CD14-positive monocyte (primary cell): ENCODE measurements at regions not wholly inside any gene's neighbourhood (a gene's known extent, or its start where the extent isn't known, plus 50 kb on each side); places are given as distances from the start of the nearest gene placed in this dataset.

Source experiments
- DNase-seq, 3 donors: peaks; one replicate each; pipeline ENCODE4 v3.0.0-alpha.2; 2011 to 2022
- H2AFZ ChIP-seq: 2 replicates; pipeline ENCODE4 v1.6.0; 2012; ENCODE audit warnings: mild to moderate bottlenecking, low read depth, low read length, inconsistent platforms; ENCODE audit not compliant: insufficient read depth, poor library complexity, severe bottlenecking
- H3K27ac ChIP-seq, 2 donors: 1 replicate in 1 of 2; 2 replicates in 1 of 2; pipeline ENCODE4 v1.5.1; 2012 to 2013; ENCODE audit warnings: low read length in 2 of 2, control low read depth in 1 of 2, inconsistent platforms in 1 of 2, low read depth in 1 of 2, mild to moderate bottlenecking in 1 of 2
- H3K27me3 ChIP-seq, 2 donors: one replicate each; pipeline versions ENCODE4 v1.6.0 to v1.6.1; 2011 to 2013; ENCODE audit warnings: low read length in 2 of 2; ENCODE audit not compliant: control insufficient read depth in 2 of 2, insufficient read depth in 2 of 2
- H3K36me3 ChIP-seq, 2 donors: replicated peaks in 1 of 2; 1 replicate in 1 of 2; 2 replicates in 1 of 2; pipeline versions ENCODE4 v1.5.1 to v1.6.1; 2012 to 2013; ENCODE audit warnings: low read length in 2 of 2, control low read depth in 1 of 2, inconsistent platforms in 1 of 2, mild to moderate bottlenecking in 1 of 2; ENCODE audit not compliant: insufficient read depth in 2 of 2, control insufficient read depth in 1 of 2
- H3K4me1 ChIP-seq, 2 donors: 1 replicate in 1 of 2; 2 replicates in 1 of 2; pipeline versions ENCODE4 v1.5.1 to v1.6.1; 2012 to 2013; ENCODE audit warnings: low read length in 2 of 2, control low read depth in 1 of 2, inconsistent platforms in 1 of 2, mild to moderate bottlenecking in 1 of 2, moderate library complexity in 1 of 2; ENCODE audit not compliant: insufficient read depth in 2 of 2, control insufficient read depth in 1 of 2
- H3K4me2 ChIP-seq: replicated peaks from 2 replicates; pipeline ENCODE3; 2012; ENCODE audit warnings: low read length, moderate library complexity, mild to moderate bottlenecking; ENCODE audit not compliant: poor library complexity, severe bottlenecking; ENCODE audit errors: extremely low read depth
- H3K4me3 ChIP-seq, 3 experiments: fragments of 200-600 bp in 1 of 3; sonication (generic) in 1 of 3; replicated peaks in 1 of 3; 1 replicate in 2 of 3; 2 replicates in 1 of 3; pipeline ENCODE4 v1.5.1; 2011 to 2013; ENCODE audit warnings: low read length in 3 of 3, mild to moderate bottlenecking in 3 of 3, control low read depth in 2 of 3, low read depth in 2 of 3, inconsistent platforms in 1 of 3, moderate library complexity in 1 of 3
- H3K79me2 ChIP-seq: 2 replicates; pipeline ENCODE4 v1.6.0; 2012; ENCODE audit warnings: mild to moderate bottlenecking, control low read depth, inconsistent platforms, low read length, moderate library complexity; ENCODE audit not compliant: insufficient read depth
- H3K9ac ChIP-seq: 2 replicates; pipeline ENCODE4 v1.6.0; 2017; ENCODE audit warnings: low read length, mild to moderate bottlenecking; ENCODE audit not compliant: insufficient read depth, poor library complexity, severe bottlenecking
- H3K9me3 ChIP-seq, 2 donors: replicated peaks in 1 of 2; 1 replicate in 1 of 2; 2 replicates in 1 of 2; pipeline versions ENCODE4 v1.5.1 to v1.6.1; 2012 to 2013; ENCODE audit warnings: low read length in 2 of 2, control low read depth in 1 of 2; ENCODE audit not compliant: control insufficient read depth in 1 of 2, insufficient read depth in 1 of 2
- H4K20me1 ChIP-seq: 2 replicates; pipeline ENCODE4 v1.6.0; 2012; ENCODE audit warnings: mild to moderate bottlenecking, low read length, control low read depth, moderate library complexity; ENCODE audit not compliant: insufficient read depth
- H3K27ac Mint-ChIP-seq, 7 donors: one replicate each; pipeline ENCODE4 v1.8.0; 2020; ENCODE audit warnings: mild to moderate bottlenecking in 7 of 7, mixed read lengths in 7 of 7, moderate library complexity in 6 of 7, inconsistent platforms in 2 of 7
- H3K27me3 Mint-ChIP-seq, 3 donors: one replicate each; pipeline ENCODE4 v1.8.0; 2021 to 2022; ENCODE audit warnings: low read depth in 3 of 3, mild to moderate bottlenecking in 3 of 3, mixed read lengths in 3 of 3, moderate library complexity in 3 of 3, inconsistent platforms in 1 of 3
- H3K36me3 Mint-ChIP-seq, 2 donors: one replicate each; pipeline ENCODE4 v1.8.0; 2020; ENCODE audit warnings: mixed read lengths in 2 of 2, inconsistent platforms in 1 of 2, mild to moderate bottlenecking in 1 of 2
- H3K4me1 Mint-ChIP-seq: one replicate; pipeline ENCODE4 v1.8.0; 2020; ENCODE audit warnings: mild to moderate bottlenecking, mixed read lengths
- H3K4me3 Mint-ChIP-seq, 2 donors: one replicate each; pipeline ENCODE4 v1.8.0; 2020; ENCODE audit warnings: mild to moderate bottlenecking in 2 of 2, mixed read lengths in 2 of 2, moderate library complexity in 1 of 2
- H3K9me3 Mint-ChIP-seq, 7 donors: one replicate each; pipeline ENCODE4 v1.8.0; 2020 to 2022; ENCODE audit warnings: mixed read lengths in 7 of 7, mild to moderate bottlenecking in 6 of 7, moderate library complexity in 6 of 7, inconsistent platforms in 2 of 7
- CTCF ChIP-seq: fragments of 200-600 bp; IDR thresholded peaks from one replicate; pipeline ENCODE4 v1.8.0; 2022; ENCODE audit warnings: antibody characterized with exemption, mild to moderate bottlenecking
- WGBS: methylation state at CpG from one replicate; pipeline ENCODE4 v1.1.5; 2013; ENCODE audit warnings: missing lambda C conversion rate; ENCODE audit not compliant: insufficient coverage; 5-methylcytosine and 5-hydroxymethylcytosine counted together
- intact Hi-C, 2 donors: fragments of 100-400 bp; cut with micrococcal nuclease; formaldehyde crosslinking; loops; one replicate each; pipeline versions ENCODE4 v1.15.0 to v1.15.1; 2023

GRCh38 chrX:69321006-69321655 is 155.9 kb upstream of the PJA1 start:
- no peak for DNase-seq
- no peaks in the 10 kb centered on the region for H3K4me1 Mint-ChIP-seq
- Histone ChIP-seq H3K4me2 (no peak overlapping the region), H3K36me3 (no peaks in the 10 kb centered on the region), H3K27me3 (no peaks in the 10 kb centered on the region), H3K27ac (no peak overlapping the region), H2AFZ (no peak overlapping the region), H4K20me1 (no peaks in the 10 kb centered on the region), H3K4me1 (no peaks in the 10 kb centered on the region), H3K4me3 (no peak overlapping the region), H3K9me3 (no peaks in the 10 kb centered on the region), H3K79me2 (no peaks in the 10 kb centered on the region), H3K9ac (no peak overlapping the region)
- H3K27ac Mint-ChIP-seq: no peak overlapping the region
- intact Hi-C loops: no loop called here
- H3K27me3 Mint-ChIP-seq: peaks cover 0 to 11% (median 0%) of the 10 kb centered on the region in 3 donors
- H3K9me3 Mint-ChIP-seq: no peaks in the 10 kb centered on the region
- no peaks in the 10 kb centered on the region for H3K36me3 Mint-ChIP-seq
- WGBS: 100% methylated on average over 2 of the region's 5 CpGs
- no peak overlapping the region for H3K4me3 Mint-ChIP-seq
- no peak for TF ChIP-seq CTCF

GRCh38 chrX:69320116-69320515 is 154.9 kb upstream of the PJA1 start:
- Histone ChIP-seq H4K20me1 (no peaks in the 10 kb centered on the region), H3K4me2 (no peak overlapping the region), H3K36me3 (no peaks in the 10 kb centered on the region), H2AFZ (no peak overlapping the region), H3K79me2 (no peaks in the 10 kb centered on the region), H3K27me3 (no peaks in the 10 kb centered on the region), H3K4me1 (no peaks in the 10 kb centered on the region), H3K4me3 (no peak overlapping the region), H3K9me3 (no peaks in the 10 kb centered on the region), H3K27ac (no peak overlapping the region), H3K9ac (no peak overlapping the region)
- no peak for DNase-seq
- no peaks in the 10 kb centered on the region for H3K36me3 Mint-ChIP-seq
- no peak overlapping the region for H3K4me3 Mint-ChIP-seq
- no peak overlapping the region for H3K27ac Mint-ChIP-seq
- WGBS: no CpG with 5 or more reads among the region's 1 CpG
- TF ChIP-seq CTCF: no peak
- no peaks in the 10 kb centered on the region for H3K4me1 Mint-ChIP-seq
- no peaks in the 10 kb centered on the region for H3K9me3 Mint-ChIP-seq
- peaks cover 0 to 12% (median 0%) of the 10 kb centered on the region in 3 donors for H3K27me3 Mint-ChIP-seq
- intact Hi-C loops: no loop called here
